Suppressor macrophage treated with lipopolysaccharide for 4 hours (primary cell): ENCODE measurements at regions not wholly inside any gene's neighbourhood (a gene's known extent, or its start where the extent isn't known, plus 50 kb on each side); places are given as distances from the start of the nearest gene placed in this dataset.

Experiments
- DNase-seq: peaks from one replicate; pipeline ENCODE4 v3.0.0-alpha.2; 2020

DNA sequence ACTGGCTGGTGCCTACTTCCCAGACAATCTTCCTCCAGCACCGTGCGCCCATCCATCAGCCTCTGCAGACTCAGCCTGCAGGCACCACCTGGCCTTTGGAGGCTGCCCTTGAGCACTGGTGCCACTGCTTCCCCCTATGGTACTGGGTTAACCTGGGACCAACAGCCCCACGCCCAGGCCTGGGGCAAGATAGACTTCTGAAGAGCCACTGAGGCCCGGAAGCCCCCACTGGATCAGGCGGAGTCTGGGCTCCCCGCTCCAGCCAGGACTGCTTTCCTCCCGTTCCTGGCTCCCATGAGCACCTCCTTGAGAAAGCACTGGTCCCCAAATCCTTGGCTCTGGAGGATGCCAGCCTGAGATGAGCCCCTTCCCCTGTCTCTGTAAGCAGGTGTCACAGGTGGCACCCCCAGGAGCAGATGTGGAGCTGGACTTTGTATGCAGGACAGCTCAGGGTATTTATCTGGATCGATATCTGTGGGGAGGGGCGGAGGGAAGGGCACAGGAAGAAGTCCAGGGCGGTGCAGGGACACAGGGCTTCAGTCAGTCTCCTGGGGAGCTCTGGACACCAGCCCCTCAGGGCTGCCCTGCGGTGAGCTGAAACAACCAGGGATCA, 206.5 kb upstream of the PPP2R2D start:
- DNase-seq: no peak

DNA sequence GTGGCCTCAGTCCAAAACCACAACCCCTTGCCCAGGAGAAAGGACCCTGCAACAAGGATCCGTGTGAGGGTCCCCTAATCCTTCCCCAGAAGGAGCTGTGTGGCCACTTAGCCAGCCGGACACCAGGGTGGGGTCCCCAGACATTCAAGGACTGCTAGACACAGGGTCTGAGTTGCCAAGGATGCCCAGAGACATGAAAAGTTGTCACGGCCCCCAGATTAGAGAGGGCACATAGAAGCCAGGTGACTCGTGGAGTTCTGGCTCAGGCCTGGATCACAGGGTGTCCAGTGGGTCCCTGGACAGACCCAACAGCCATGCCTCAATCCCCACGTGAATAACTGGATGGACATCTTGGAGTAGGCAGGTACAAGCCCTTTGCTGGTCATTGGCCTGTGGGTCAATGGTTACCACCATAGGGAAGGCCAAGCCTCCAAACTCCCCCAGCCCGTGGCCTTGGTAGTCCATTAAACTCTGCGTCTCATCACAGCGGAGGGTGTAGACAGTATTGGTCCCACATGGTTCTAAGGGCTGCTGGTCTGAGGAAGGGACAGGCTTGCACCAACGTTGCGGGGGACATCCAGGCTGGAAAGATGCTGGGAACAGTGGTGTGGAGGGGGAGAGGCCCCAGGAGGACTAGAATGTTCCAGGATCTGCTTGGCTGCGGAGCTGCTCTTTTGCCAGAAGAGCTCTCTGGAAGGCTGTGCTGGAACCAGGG, 205.9 kb upstream of the PPP2R2D start:
- no peak for DNase-seq

DNA sequence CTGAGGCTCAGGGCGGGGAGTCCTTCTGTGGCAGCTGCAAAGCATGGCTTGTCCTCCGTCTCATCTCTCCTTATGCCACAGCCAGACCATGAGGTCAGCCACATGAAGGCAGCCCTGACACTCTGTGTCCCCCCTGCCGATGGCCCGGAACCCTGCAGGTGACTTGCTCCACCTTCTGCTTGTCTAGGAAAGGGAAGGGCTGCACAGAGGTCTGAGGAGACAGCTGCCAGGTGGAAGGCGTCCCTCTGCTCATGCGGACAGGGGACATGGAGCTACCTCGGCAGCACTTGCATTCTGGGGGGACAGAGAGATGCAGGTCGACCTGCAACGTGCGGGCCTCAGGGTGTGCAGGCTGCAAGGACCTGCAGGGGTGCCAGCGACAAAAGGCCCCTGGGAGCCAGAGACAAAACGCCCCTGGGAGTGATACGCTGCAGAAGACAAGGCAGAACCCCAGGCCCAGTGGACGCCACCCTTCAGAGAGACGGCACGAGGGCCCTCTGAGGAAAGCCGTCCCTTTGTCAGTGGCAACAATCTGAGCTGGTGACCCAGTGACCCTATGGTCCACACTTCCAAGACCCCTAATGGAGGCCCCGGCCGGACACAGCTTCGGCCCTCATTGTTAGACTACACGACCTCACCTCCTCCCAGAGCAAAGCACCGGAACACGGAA, 205.2 kb upstream of the PPP2R2D start:
- DNase-seq: no peak

DNA sequence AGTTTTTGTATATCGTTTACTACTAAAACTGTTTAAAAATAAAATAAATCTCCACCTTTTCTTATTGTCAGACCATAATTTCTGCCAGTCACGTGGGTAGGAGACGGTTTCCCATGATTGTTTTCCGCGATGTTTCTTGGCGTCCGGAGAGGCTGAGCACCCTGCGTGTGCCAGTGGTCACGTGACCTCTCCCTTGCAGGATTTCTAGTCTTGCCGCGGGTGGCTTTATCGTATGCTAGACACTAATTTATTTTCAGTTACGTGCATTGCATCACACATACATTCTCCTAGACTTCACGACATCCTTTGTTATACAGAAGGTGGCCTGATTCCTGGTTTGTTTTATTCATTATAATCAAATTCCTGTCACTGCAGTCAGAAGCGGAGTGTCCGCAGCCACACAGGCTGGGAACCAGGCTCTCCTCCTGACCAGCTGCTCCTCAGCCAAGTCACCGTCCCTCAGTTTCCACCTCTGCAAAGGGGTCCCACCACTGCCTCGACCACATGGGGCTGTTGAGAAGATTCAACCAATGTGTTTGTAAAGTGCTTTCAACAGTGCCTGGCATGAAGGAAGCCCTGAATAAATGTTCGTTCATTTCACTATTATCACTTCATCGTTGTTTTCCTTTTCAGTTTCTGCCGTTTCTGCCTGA, 203.2 kb upstream of the PPP2R2D start:
- DNase-seq: no peak

DNA sequence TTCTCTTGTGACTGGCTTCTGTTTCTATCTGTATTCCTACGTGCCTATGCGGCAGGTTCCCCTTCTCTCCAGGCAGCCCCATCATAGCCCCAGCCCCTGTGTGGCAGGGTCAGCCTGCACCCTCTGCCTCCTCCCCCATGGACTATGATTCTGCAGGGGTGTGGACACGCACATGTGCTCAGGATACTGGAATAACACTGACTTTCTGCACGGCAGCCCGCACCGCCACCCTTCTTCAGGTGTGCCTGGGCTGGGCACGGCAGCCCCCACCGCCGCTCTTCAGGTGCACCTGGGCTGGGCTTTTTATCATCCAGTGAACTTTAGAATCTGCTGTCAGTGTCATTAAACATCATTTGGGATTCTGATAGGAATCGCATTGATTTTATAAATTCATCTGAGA, 202.6 kb upstream of the PPP2R2D start:
- no peak for DNase-seq

GRCh38 chr10:131698986-131699385, 201.8 kb upstream of the PPP2R2D start:
- DNase-seq: no peak

DNA sequence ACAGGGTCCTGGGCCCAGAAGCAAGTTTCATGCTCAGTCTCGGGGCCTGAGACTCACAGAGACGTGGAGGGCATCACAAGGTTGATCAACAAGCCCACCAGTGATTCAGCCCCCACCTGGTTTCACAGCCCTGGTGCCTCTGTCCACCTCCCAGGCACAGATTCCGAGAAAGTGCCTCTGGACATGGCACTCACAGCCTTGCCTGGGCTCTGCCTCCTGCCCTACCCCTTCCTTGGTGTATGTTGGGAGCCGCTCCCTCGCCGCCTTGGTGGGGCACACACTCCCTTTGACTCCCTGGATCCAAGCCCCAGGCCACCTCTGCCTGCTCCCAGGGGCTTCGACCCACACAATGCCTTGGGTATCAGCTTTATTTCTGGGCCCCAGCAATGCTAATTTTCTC, 200.8 kb upstream of the PPP2R2D start:
- no peak for DNase-seq

GRCh38 chr10:131700506-131700905, 200.3 kb upstream of the PPP2R2D start:
- no peak for DNase-seq

GRCh38 chr10:131701131-131701947, 199.5 kb upstream of the PPP2R2D start:
- no peak for DNase-seq

GRCh38 chr10:131702531-131703356, 198.1 kb upstream of the PPP2R2D start:
- no peak for DNase-seq

DNA sequence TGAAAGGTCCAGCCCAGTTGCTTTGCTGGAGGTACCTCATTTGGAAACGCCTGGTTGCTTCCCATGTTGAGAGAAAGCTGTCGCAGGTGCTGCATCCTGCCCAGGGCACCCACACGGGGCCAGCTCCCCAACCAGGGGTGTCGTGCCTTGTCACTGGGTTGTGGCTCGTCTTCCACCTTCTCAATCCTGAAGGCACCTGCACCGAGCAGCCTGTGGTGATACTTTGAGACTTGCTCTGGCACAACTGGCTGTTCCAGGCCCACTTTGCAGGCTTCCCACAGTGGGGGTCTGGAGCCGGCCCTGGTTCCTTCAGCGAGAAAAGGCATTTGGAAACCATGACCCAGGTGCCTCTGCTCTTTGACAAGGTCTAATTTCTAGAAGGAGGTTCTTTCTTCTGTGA, 197.3 kb upstream of the PPP2R2D start:
- no peak for DNase-seq

DNA sequence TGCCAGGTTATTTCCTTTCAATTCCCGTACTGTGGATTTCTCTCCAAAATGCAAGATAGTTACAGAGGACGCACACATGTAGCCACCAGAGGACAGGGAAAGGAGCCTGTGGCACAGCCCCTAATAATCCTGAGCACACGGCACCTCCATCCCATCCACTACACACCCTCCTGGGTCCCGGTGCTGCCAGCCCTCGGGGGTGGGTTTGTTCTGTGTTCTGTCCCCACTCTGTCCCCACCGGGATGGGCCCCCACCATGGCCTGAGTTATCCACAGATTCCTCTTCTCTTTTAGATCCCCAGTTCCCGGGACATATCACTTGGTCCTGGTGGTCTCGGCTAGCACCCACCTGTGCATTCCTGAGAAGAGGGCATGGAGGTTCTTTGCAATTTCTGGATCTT, 196.9 kb upstream of the PPP2R2D start:
- no peak for DNase-seq

- DNase-seq: no peak
Observed at GRCh38 chr10:131706476-131706875, 194.3 kb upstream of the PPP2R2D start.

GRCh38 chr10:131706952-131707351, 193.9 kb upstream of the PPP2R2D start:
- DNase-seq: no peak

DNA sequence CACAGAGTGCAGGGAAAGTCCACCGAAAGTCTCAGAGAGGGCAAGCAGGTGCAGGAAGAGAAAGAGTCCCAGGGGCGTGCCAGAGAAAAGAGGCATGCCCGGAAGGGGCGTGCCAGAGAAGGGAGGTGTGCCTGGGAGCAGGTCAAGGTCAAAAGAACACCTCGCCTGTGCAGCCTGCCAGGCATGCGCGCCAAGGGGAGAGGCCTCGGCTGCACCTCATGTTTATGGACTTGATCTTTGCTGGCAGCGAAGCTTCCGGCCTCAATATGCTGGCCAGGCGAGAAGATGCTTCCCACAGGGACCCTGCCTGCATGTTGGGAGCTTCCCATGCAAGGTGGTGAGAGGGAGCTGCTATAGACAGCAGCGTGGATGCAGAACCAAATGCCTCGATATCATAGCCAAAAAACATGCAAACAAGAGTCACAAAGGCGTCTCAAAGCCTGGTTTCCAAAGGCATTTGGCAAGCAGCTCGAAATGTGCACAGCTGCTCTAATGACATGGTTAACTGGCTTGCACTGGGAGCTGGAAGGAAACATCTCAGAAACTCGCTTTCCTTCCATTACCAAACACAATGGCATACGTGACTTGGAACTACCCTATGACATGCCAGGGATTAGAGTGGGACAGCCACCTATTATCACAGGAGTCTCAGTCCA, 192.5 kb upstream of the PPP2R2D start:
- DNase-seq: no peak

DNA sequence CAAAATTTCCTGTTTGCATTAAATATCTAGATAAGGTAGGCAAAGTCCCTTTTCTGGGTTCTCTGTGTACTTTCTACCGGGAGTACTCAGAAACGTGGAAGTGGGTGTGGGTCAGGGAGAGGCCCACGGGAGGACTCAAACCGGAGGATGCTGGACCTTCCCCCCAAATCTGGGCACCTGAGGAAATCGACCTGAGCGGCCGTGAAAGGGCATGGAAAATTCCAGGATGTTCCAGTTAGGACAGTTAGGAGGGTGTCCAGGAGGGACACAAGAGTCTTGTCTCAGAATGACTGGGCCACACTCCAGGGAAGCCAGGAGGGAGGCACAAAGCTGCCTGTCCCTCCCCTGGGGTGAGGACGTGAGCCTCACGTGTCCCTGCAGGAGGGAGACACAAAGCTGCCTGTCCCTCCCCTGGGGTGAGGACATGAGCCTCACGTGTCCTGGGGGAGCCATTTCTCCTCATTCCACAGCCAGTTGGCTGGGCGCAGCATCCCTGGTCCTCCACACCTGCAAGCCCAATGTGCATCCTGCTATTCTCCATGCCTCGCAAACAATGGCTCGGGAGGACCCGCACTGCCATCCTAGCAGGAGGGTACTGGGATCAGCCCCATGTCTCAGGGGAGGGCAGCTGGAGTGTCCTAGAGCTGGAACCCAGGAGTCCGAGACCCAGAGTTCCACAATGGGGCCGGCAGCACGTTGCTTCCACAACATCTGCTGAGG, 190.5 kb upstream of the PPP2R2D start:
- DNase-seq: no peak

- no peak for DNase-seq
Observed at GRCh38 chr10:131722121-131722520, 178.7 kb upstream of the PPP2R2D start.

DNA sequence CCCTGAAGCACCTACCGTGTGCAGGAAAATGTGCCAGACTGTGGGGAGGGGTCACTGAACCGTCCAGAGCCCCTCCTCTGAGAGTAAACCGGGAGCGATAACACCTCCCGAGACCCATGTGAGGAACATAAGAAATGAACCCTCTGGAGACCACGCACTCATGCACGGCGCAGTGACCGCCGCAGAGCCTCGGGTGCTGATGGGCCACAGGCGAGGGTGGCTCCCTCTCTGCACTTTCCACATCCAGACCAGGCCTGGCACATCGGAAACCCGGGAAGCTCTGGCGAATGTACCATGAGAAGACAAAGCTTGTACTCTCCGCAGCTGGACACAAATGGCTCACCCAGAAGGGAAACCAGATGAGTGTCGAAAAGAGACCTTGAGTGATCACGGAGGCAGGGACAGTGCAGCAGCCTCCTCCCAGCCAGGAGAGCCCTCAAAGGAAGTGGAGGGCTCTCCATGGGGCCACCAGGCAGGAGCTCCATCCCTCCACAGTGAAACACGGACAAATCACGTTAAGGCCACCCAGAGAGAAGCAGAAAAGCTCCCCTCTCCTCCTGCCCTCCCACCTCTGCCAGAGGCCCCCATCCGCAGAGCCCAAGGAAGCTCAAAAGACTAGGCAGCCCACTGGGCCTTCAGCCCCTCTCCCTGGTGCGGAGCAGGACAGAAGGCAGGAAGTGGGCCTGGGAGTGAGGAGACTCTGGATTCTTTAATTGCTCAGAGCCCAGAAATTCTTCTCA, 178.1 kb upstream of the PPP2R2D start:
- no peak for DNase-seq

GRCh38 chr10:131723297-131724168, 177.3 kb upstream of the PPP2R2D start:
- no peak for DNase-seq
